ENCODE measurements at regions not wholly inside any gene's neighbourhood (a gene's known extent, or its start where the extent isn't known, plus 50 kb on each side); places are given as distances from the start of the nearest gene placed in this dataset.

- DNase-seq, result no peak
- no peak overlapping the region for H2AK5ac ChIP-seq (ENCODE audit: insufficient read length, low read length)
- no peak overlapping the region for H2BK15ac ChIP-seq (ENCODE audit: low read depth, low read length)
- no peak overlapping the region for H2BK12ac ChIP-seq (ENCODE audit: insufficient read length, low read depth, low read length)
- no peak overlapping the region for H2BK120ac ChIP-seq (ENCODE audit: low read depth, low read length, poor library complexity, severe bottlenecking)
- no peak overlapping the region for H4K91ac ChIP-seq (ENCODE audit: insufficient read length, low read depth, low read length)
- H3K9me3 ChIP-seq (ENCODE audit: control insufficient read depth, low read depth, low read length), result no peaks in the 10 kb centered on the region
- no peak overlapping the region for H2AFZ ChIP-seq (ENCODE audit: low read length)
- H3K18ac ChIP-seq (ENCODE audit: insufficient read length, low read depth, low read length), result no peak overlapping the region
- no peaks in the 10 kb centered on the region for H3K27me3 ChIP-seq (ENCODE audit: insufficient read depth, low read length)
- H2BK5ac ChIP-seq (ENCODE audit: insufficient read length, low read length), result no peak overlapping the region
- H3K4me2 ChIP-seq (ENCODE audit: insufficient read depth, insufficient read length, low read length), result no peak overlapping the region
- H3K14ac ChIP-seq (ENCODE audit: insufficient read depth, low read length), result no peak overlapping the region
- no peak overlapping the region for H4K5ac ChIP-seq (ENCODE audit: insufficient read length, low read depth, low read length)
- Mint-ChIP-seq H3K27ac (no peak overlapping the region; a peak in 1 of 7 replicates), H3K4me1 (peaks cover 3 to 5% of the 10 kb centered on the region in 2 experiments; a peak in 2 of 4 replicates), H3K9me3 (peaks cover 3 to 4% of the 10 kb centered on the region in 2 experiments; a peak in 4 of 5 replicates), H3K27me3 (ENCODE audit: low read depth) (no peaks in the 10 kb centered on the region), H3K36me3 (ENCODE audit: insufficient read depth in 1 of 3, low read depth in 3 of 3) (peaks cover 0 to 3% (median under 1%) of the 10 kb centered on the region in 3 experiments; a peak in 2 of 7 replicates), H3K4me3 (no peak overlapping the region)
- no peak overlapping the region for H2BK20ac ChIP-seq (ENCODE audit: low read depth, low read length, poor library complexity, severe bottlenecking)
- no peak overlapping the region for H3K56ac ChIP-seq (ENCODE audit: insufficient read length, low read depth, low read length)
- H3K9ac ChIP-seq (ENCODE audit: extremely low read depth, insufficient read length, low read length), result no peak overlapping the region
- H3K79me1 ChIP-seq (ENCODE audit: insufficient read depth, low read depth, low read length, poor library complexity, severe bottlenecking), result no peaks in the 10 kb centered on the region
- no peaks in the 10 kb centered on the region for H3K79me2 ChIP-seq (ENCODE audit: insufficient read depth, low read length)
- TF ChIP-seq CTCF (conservative IDR thresholded peaks at IDR 0.05), result no peak
- no peak overlapping the region for H3K27ac ChIP-seq (ENCODE audit: insufficient read length, low read depth, low read length)
- no peak overlapping the region for H3K23ac ChIP-seq (ENCODE audit: insufficient read length, low read depth, low read length)
- H4K20me1 ChIP-seq (ENCODE audit: control insufficient read depth, insufficient read depth, insufficient read length), result no peaks in the 10 kb centered on the region
- no peaks in the 10 kb centered on the region; the same call in 1 of the 2 replicates for H3K4me1 ChIP-seq (ENCODE audit: insufficient read depth, low read length)
- H4K8ac ChIP-seq (replicated peaks; ENCODE audit: insufficient read length, low read depth, low read length), result no peak overlapping the region
- H3K23me2 ChIP-seq (ENCODE audit: insufficient read length, low read depth, low read length, poor library complexity, severe bottlenecking), result no peaks in the 10 kb centered on the region
- no CpG with 5 or more reads among the region's 1 CpG for WGBS (ENCODE audit: extremely low coverage, insufficient read length, low lambda C conversion rate)
- H3K4ac ChIP-seq (ENCODE audit: low read depth, low read length), result no peak overlapping the region
- no peak overlapping the region for H3T11ph ChIP-seq (ENCODE audit: low read length)
Observed at GRCh38 chr11:92682952-92683351, 286.5 kb upstream of the MTNR1B start.
